Right lobe of liver (tissue), 6 donors: ENCODE measurements at regions not wholly inside any gene's neighbourhood (a gene's known extent, or its start where the extent isn't known, plus 50 kb on each side); places are given as distances from the start of the nearest gene placed in this dataset.

Experiments used
- ATAC-seq, 4 donors: fragments of 200-7000 bp; cut with Tn5 transposase; one replicate each; pipeline ENCODE4 v1.9.1; 2020; ENCODE audit warnings: mild to moderate bottlenecking in 4 of 4, moderate library complexity in 4 of 4
- DNase-seq, 3 donors: peaks; one replicate each; pipeline ENCODE4 v3.0.0-alpha.2; 2020
- H3K27ac ChIP-seq, 3 donors: fragments of 200-600 bp; one replicate each; pipeline ENCODE4 v1.8.0; 2022
- H3K27me3 ChIP-seq, 2 donors: fragments of 200-600 bp; one replicate each; pipeline ENCODE4 v1.8.0; 2022
- H3K36me3 ChIP-seq, 4 donors: fragments of 200-600 bp; sonication (generic) in 1 of 4; one replicate each; pipeline versions ENCODE4 v1.5.1 to v1.8.0; 2017 to 2022; ENCODE audit warnings: control low read depth in 1 of 4
- H3K4me1 ChIP-seq, 4 donors: fragments of 200-600 bp; sonication (generic) in 1 of 4; one replicate each; pipeline versions ENCODE4 v1.5.1 to v1.8.0; 2017 to 2022; ENCODE audit warnings: control low read depth in 1 of 4
- H3K4me3 ChIP-seq, 3 donors: fragments of 200-600 bp; one replicate each; pipeline ENCODE4 v1.8.0; 2022
- H3K9me3 ChIP-seq, 4 donors: fragments of 200-600 bp; sonication (generic) in 1 of 4; one replicate each; pipeline versions ENCODE4 v1.5.1 to v1.8.0; 2017 to 2022; ENCODE audit warnings: control low read depth in 1 of 4
- POLR2A ChIP-seq: fragments of 450-650 bp; IDR thresholded peaks from one replicate; pipeline ENCODE4 v1.6.1; 2017; ENCODE audit warnings: antibody characterized with exemption, mild to moderate bottlenecking
- WGBS: methylation state at CpG from one replicate; pipeline ENCODE4 v1.1.6; 2018; ENCODE audit warnings: low coverage, low lambda C conversion rate; ENCODE audit not compliant: insufficient coverage; ENCODE audit errors: missing lambda C conversion rate; 5-methylcytosine and 5-hydroxymethylcytosine counted together
- intact Hi-C, 2 donors: fragments of 100-400 bp; cut with DNase I; formaldehyde crosslinking; loops; one replicate each; pipeline versions ENCODE4 v1.11.2 to v1.14.1; 2022
- TF ChIP-seq, protein P1 (sequence below), 4 donors: fragments of 200-600 bp in 3 of 4; fragments of 450-650 bp in 1 of 4; IDR thresholded peaks; one replicate each; pipeline versions ENCODE4 v1.5.1 to v1.8.0; 2016 to 2022; ENCODE audit warnings: antibody characterized with exemption in 4 of 4, mild to moderate bottlenecking in 2 of 4
- donor health status: DM: no; HTN: yes; CAD: no.
- donor health status: DM: no; HTN: no; CAD: no.
- donor health status: DM: no; HTN: no; CAD: no.
- donor health status: DM: no; HTN: yes; CAD: no.
- donor health status: DM: no; HTN: yes; CAD: no.

- intact Hi-C loops = no loop called here
- Histone ChIP-seq H3K27ac (peak overlapping the region in 1 of 3 donors; percentile 9), H3K4me1 (no peaks in the 10 kb centered on the region), H3K27me3 (no peaks in the 10 kb centered on the region), H3K36me3 (no peaks in the 10 kb centered on the region), H3K4me3 (no peak overlapping the region), H3K9me3 (no peaks in the 10 kb centered on the region)
- peak in 2 of 4 donors; percentile 20 to 27 for ATAC-seq
- TF ChIP-seq POLR2A = no peak
- TF ChIP-seq, protein P1, sequence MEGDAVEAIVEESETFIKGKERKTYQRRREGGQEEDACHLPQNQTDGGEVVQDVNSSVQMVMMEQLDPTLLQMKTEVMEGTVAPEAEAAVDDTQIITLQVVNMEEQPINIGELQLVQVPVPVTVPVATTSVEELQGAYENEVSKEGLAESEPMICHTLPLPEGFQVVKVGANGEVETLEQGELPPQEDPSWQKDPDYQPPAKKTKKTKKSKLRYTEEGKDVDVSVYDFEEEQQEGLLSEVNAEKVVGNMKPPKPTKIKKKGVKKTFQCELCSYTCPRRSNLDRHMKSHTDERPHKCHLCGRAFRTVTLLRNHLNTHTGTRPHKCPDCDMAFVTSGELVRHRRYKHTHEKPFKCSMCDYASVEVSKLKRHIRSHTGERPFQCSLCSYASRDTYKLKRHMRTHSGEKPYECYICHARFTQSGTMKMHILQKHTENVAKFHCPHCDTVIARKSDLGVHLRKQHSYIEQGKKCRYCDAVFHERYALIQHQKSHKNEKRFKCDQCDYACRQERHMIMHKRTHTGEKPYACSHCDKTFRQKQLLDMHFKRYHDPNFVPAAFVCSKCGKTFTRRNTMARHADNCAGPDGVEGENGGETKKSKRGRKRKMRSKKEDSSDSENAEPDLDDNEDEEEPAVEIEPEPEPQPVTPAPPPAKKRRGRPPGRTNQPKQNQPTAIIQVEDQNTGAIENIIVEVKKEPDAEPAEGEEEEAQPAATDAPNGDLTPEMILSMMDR (IDR thresholded peaks at IDR 0.05) = no peak
- WGBS = 43% methylated on average over 7 of the region's 7 CpGs
- no peak for DNase-seq
Measured at GRCh38 chr10:4080225-4080805, 295.3 kb upstream of the KLF6 start.

- peak in 1 of 4 donors; percentile 22 for ATAC-seq
- intact Hi-C loops = no loop called here
- H3K27ac ChIP-seq = peak overlapping the region in 1 of 3 donors; percentile 4
- H3K4me3 ChIP-seq = no peak overlapping the region
- TF ChIP-seq, protein P1 (IDR thresholded peaks at IDR 0.05) = no peak
- no peak for TF ChIP-seq POLR2A
- WGBS = 64% methylated on average over 5 of the region's 5 CpGs
- no peak for DNase-seq
- no peaks in the 10 kb centered on the region for H3K4me1 ChIP-seq
- no peaks in the 10 kb centered on the region for H3K9me3 ChIP-seq
- H3K36me3 ChIP-seq = no peaks in the 10 kb centered on the region
- no peaks in the 10 kb centered on the region for H3K27me3 ChIP-seq
Measured at GRCh38 chr10:4079803-4080202, 294.8 kb upstream of the KLF6 start.

- no peak for DNase-seq
- no peaks in the 10 kb centered on the region for H3K27me3 ChIP-seq
- H3K36me3 ChIP-seq = no peaks in the 10 kb centered on the region
- H3K4me1 ChIP-seq = no peaks in the 10 kb centered on the region
- H3K9me3 ChIP-seq = no peaks in the 10 kb centered on the region
- H3K27ac ChIP-seq = no peak overlapping the region
- no peak overlapping the region for H3K4me3 ChIP-seq
- no peak for ATAC-seq
- intact Hi-C loops = no loop called here
- TF ChIP-seq, protein P1 (IDR thresholded peaks at IDR 0.05) = no peak
- TF ChIP-seq POLR2A = no peak
- WGBS = 71% methylated on average over 3 of the region's 3 CpGs
Measured at GRCh38 chr10:4077804-4078203, 292.8 kb upstream of the KLF6 start.

GRCh38 chr10:4076983-4077382 is 292.0 kb upstream of the KLF6 start:
- 78% methylated on average over 8 of the region's 9 CpGs for WGBS

More at GRCh38 chr10:4076983-4077382, 292.0 kb upstream of the KLF6 start:
- Histone ChIP-seq H3K4me1 (no peaks in the 10 kb centered on the region), H3K27ac (no peak overlapping the region), H3K27me3 (no peaks in the 10 kb centered on the region), H3K9me3 (no peaks in the 10 kb centered on the region), H3K4me3 (no peak overlapping the region), H3K36me3 (no peaks in the 10 kb centered on the region)
- TF ChIP-seq, protein P1 (IDR thresholded peaks at IDR 0.05) = no peak
- TF ChIP-seq POLR2A = no peak
- DNase-seq (no peak), ATAC-seq (no peak)
- intact Hi-C loops = no loop called here
